ENCODE measurements at regions not wholly inside any gene's neighbourhood (a gene's known extent, or its start where the extent isn't known, plus 50 kb on each side); places are given as distances from the start of the nearest gene placed in this dataset.

DNA sequence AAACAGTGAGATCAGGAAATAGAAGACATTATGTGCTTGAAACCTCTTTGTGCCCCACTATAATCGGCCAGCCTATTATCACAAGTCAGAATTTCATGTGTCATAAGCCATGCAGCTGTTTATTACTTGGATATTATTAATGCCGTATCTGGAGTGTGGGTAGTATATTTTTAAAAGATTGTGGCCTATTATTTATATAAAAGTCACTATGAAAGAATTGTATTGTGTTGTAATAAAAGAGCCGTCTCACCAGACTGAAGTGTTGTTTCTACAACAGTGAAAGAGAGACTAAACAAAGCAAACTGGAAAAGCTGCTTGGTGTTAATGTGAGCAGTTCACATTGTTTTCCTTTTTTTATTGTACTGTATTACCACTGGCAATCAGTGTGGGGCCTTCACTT is 449.1 kb downstream of the PSAT1 start:
- ChIA-PET CTCF (no interaction called here), POLR2A (no interaction called here)
- no peak overlapping the region for H2AFZ ChIP-seq (ENCODE audit: low read depth, low read length)
- H3K9ac ChIP-seq (replicated peaks; ENCODE audit: extremely low read depth, insufficient read depth, low read length), result no peak overlapping the region
- no TSS peak for BruUV-seq (replicated peaks)
- no peak for DNase-seq (ENCODE audit: low read depth, low spot score)
- H3K36me3 ChIP-seq (ENCODE audit: control insufficient read depth in 2 of 2, extremely low read depth in 1 of 2, insufficient read depth in 2 of 2, low read length in 2 of 2), result no peaks in the 10 kb centered on the region
- no peaks in the 10 kb centered on the region for H4K20me1 ChIP-seq (replicated peaks; ENCODE audit: control insufficient read depth, extremely low read depth, insufficient read depth, low read length)
- TF ChIP-seq FOS (IDR thresholded peaks at IDR 0.05; ENCODE audit: borderline replicate concordance, insufficient read depth, low read length) (no peak), EZH2 (IDR thresholded peaks at IDR 0.05; ENCODE audit: borderline replicate concordance, low read depth, low read length, severe bottlenecking) (no peak), POLR2A (IDR thresholded peaks at IDR 0.05; ENCODE audit: low read depth, low read length) (no peak), POLR2AphosphoS5 (IDR thresholded peaks at IDR 0.05; ENCODE audit: insufficient read depth, low read depth, low read length) (no peak), JUN (IDR thresholded peaks at IDR 0.05; ENCODE audit: borderline replicate concordance, insufficient read depth, insufficient read length, low read depth) (no peak), MYC (IDR thresholded peaks at IDR 0.05; ENCODE audit: low read depth, low read length) (no peak)
- TF ChIP-seq, protein P1, sequence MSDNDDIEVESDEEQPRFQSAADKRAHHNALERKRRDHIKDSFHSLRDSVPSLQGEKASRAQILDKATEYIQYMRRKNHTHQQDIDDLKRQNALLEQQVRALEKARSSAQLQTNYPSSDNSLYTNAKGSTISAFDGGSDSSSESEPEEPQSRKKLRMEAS (IDR thresholded peaks at IDR 0.05; ENCODE audit: insufficient read depth, insufficient read length), result no peak
- TF ChIP-seq, protein P2, sequence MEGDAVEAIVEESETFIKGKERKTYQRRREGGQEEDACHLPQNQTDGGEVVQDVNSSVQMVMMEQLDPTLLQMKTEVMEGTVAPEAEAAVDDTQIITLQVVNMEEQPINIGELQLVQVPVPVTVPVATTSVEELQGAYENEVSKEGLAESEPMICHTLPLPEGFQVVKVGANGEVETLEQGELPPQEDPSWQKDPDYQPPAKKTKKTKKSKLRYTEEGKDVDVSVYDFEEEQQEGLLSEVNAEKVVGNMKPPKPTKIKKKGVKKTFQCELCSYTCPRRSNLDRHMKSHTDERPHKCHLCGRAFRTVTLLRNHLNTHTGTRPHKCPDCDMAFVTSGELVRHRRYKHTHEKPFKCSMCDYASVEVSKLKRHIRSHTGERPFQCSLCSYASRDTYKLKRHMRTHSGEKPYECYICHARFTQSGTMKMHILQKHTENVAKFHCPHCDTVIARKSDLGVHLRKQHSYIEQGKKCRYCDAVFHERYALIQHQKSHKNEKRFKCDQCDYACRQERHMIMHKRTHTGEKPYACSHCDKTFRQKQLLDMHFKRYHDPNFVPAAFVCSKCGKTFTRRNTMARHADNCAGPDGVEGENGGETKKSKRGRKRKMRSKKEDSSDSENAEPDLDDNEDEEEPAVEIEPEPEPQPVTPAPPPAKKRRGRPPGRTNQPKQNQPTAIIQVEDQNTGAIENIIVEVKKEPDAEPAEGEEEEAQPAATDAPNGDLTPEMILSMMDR (IDR thresholded peaks at IDR 0.05; ENCODE audit: extremely low read depth in 1 of 2, insufficient read depth in 1 of 2, low read depth in 1 of 2, low read length in 2 of 2), result no peak
- H3K27ac ChIP-seq (ENCODE audit: insufficient read depth, low read depth, low read length), result no peak overlapping the region
- H3K4me2 ChIP-seq (ENCODE audit: insufficient read depth, low read length), result no peak overlapping the region
- dilution Hi-C loops (cut with MboI; ENCODE audit: extremely low pct_ligation_motif_present, low sequenced_read_pairs) (no loop called here), intact Hi-C loops (cut with micrococcal nuclease) (no loop called here)
- H3K9me3 ChIP-seq (replicated peaks; ENCODE audit: control insufficient read depth, insufficient read depth, low read length), result no peaks in the 10 kb centered on the region
- H3K9me1 ChIP-seq (replicated peaks; ENCODE audit: control insufficient read depth, extremely low read depth, insufficient read depth, low read length), result no peaks in the 10 kb centered on the region
- no peaks in the 10 kb centered on the region for H3K79me2 ChIP-seq (ENCODE audit: control insufficient read depth, insufficient read depth, low read length)
- FAIRE-seq, result no peak
- no peaks in the 10 kb centered on the region for H3K27me3 ChIP-seq (ENCODE audit: control insufficient read depth in 2 of 2, insufficient read depth in 2 of 2, low read length in 2 of 2)
- H3K4me3 ChIP-seq (replicated peaks in 1 of 3; ENCODE audit: insufficient read depth in 1 of 3, low read depth in 1 of 3, low read length in 3 of 3), result no peak overlapping the region
- no peaks in the 10 kb centered on the region for H3K4me1 ChIP-seq (ENCODE audit: control insufficient read depth, extremely low read depth, insufficient read depth, low read length)
